SK-N-SH (cell line): ENCODE measurements at regions not wholly inside any gene's neighbourhood (a gene's known extent, or its start where the extent isn't known, plus 50 kb on each side); places are given as distances from the start of the nearest gene placed in this dataset.
A peak's percentile ranks its signal among the peaks of the same experiment; 100 is the strongest.

ENCODE experiments used
- CTCF ChIA-PET: fragments of 300-600, 350-600 bp; formaldehyde crosslinking; extraction: SDS; loops from one replicate; lab custom pipeline; 2021; lab: Yijun Ruan, JAX
- POLR2A ChIA-PET: fragments of 350-600 bp; sonication (Branson Sonifier 250); formaldehyde crosslinking; extraction: SDS; loops from one replicate; lab custom pipeline; 2020; ENCODE audit warnings: antibody characterized with exemption, inconsistent platforms; lab: Yijun Ruan, JAX
- DNase-seq: peaks from one replicate; pipeline ENCODE4 v3.0.0; 2012
- H2AFZ ChIP-seq: fragments of 200-600 bp; sonication (generic); 2 replicates; pipeline ENCODE4 v1.8.1; 2016; ENCODE audit warnings: antibody characterized with exemption, mild to moderate bottlenecking, low read depth
- H3F3A ChIP-seq: fragments of 200-600 bp; sonication (generic); replicated peaks from 2 replicates; pipeline ENCODE3; 2016; ENCODE audit warnings: antibody characterized with exemption, mild to moderate bottlenecking; ENCODE audit not compliant: insufficient read depth
- H3K27ac ChIP-seq, 2 experiments: fragments of 200-500 bp in 1 of 2; fragments of 200-600 bp in 1 of 2; sonication (Bioruptor generic) in 1 of 2; sonication (generic), shearing (Covaris generic) in 1 of 2; 2 replicates each; pipeline versions ENCODE4 v1.5.1 to v1.6.1; 2014 to 2016; ENCODE audit warnings: low read depth in 2 of 2, inconsistent platforms in 1 of 2, low read length in 1 of 2, mild to moderate bottlenecking in 1 of 2, mixed read lengths in 1 of 2
- H3K27me3 ChIP-seq: fragments of 200-600 bp; sonication (generic), shearing (Covaris generic); 2 replicates; pipeline ENCODE4 v1.6.1; 2016; ENCODE audit warnings: mixed run types; ENCODE audit not compliant: insufficient read depth
- H3K36me3 ChIP-seq, 2 experiments: fragments of 200-500 bp in 1 of 2; fragments of 200-600 bp in 1 of 2; sonication (Bioruptor generic) in 1 of 2; sonication (generic) in 1 of 2; replicated peaks in 1 of 2; 2 replicates each; pipeline versions ENCODE3 to v1.5.1; 2014 to 2016; ENCODE audit warnings: low read length in 1 of 2, mild to moderate bottlenecking in 1 of 2; ENCODE audit not compliant: insufficient read depth in 2 of 2, control insufficient read depth in 1 of 2
- H3K4me1 ChIP-seq, 2 experiments: fragments of 200-500 bp in 1 of 2; fragments of 200-600 bp in 1 of 2; sonication (Bioruptor generic) in 1 of 2; sonication (generic), shearing (Covaris generic) in 1 of 2; 2 replicates each; pipeline versions ENCODE4 v1.5.1 to v1.6.1; 2014 to 2016; ENCODE audit warnings: low read depth in 1 of 2, low read length in 1 of 2, mixed run types in 1 of 2; ENCODE audit not compliant: insufficient read depth in 2 of 2, control insufficient read depth in 1 of 2
- H3K4me2 ChIP-seq: fragments of 200-600 bp; sonication (generic), shearing (Covaris generic); 2 replicates; pipeline ENCODE4 v1.6.1; 2017; ENCODE audit warnings: mixed run types
- H3K4me3 ChIP-seq, 2 experiments: fragments of 200-500 bp in 1 of 2; fragments of 200-600 bp in 1 of 2; sonication (Bioruptor generic) in 1 of 2; sonication (generic), shearing (Covaris generic) in 1 of 2; 2 replicates each; pipeline versions ENCODE4 v1.5.1 to v1.8.1; 2014 to 2016; ENCODE audit warnings: low read depth in 2 of 2, inconsistent platforms in 1 of 2, low read length in 1 of 2, mild to moderate bottlenecking in 1 of 2, mixed read lengths in 1 of 2, moderate library complexity in 1 of 2
- H3K79me2 ChIP-seq: fragments of 200-600 bp; sonication (generic); 2 replicates; pipeline ENCODE4 v1.8.1; 2017; ENCODE audit warnings: mild to moderate bottlenecking; ENCODE audit not compliant: insufficient read depth
- H3K9ac ChIP-seq: fragments of 200-600 bp; sonication (generic); 2 replicates; pipeline ENCODE4 v1.6.1; 2017; ENCODE audit warnings: mixed run types
- H3K9me2 ChIP-seq: fragments of 200-600 bp; sonication (generic); 2 replicates; pipeline ENCODE4 v1.6.1; 2017; ENCODE audit warnings: mixed run types
- H3K9me3 ChIP-seq: fragments of 200-600 bp; sonication (generic); 2 replicates; pipeline ENCODE4 v1.6.1; 2017; ENCODE audit warnings: mixed run types, mild to moderate bottlenecking, moderate library complexity
- H4K20me1 ChIP-seq: fragments of 200-600 bp; sonication (generic); 2 replicates; pipeline ENCODE4 v1.6.1; 2017; ENCODE audit warnings: mild to moderate bottlenecking, mixed run types; ENCODE audit not compliant: insufficient read depth
- CHD2 ChIP-seq: fragments of 150-350 bp; IDR thresholded peaks from 2 replicates; pipeline ENCODE4 v1.6.1; 2018; ENCODE audit warnings: low read length; ENCODE audit not compliant: partially characterized antibody
- EP300 ChIP-seq, 2 experiments: IDR thresholded peaks; 2 replicates each; pipeline versions ENCODE4 v1.4.0 to v1.6.1; 2012; ENCODE audit warnings: borderline replicate concordance in 1 of 2, low read depth in 1 of 2, low read length in 1 of 2
- EZH2phosphoT487 ChIP-seq: fragments of 200-600 bp; sonication (generic); IDR thresholded peaks from 2 replicates; pipeline ENCODE4 v1.6.1; 2017; ENCODE audit warnings: low read depth, mixed run types, mild to moderate bottlenecking, antibody characterized with exemption, moderate library complexity, borderline replicate concordance
- FOSL2 ChIP-seq: IDR thresholded peaks from 2 replicates; pipeline ENCODE4 v1.4.0; 2012; ENCODE audit warnings: low read depth, mild to moderate bottlenecking, moderate library complexity, borderline replicate concordance
- FOXM1 ChIP-seq: IDR thresholded peaks from 2 replicates; pipeline ENCODE4 v1.4.0; 2012; ENCODE audit warnings: low read depth, mild to moderate bottlenecking
- GABPA ChIP-seq: IDR thresholded peaks from 2 replicates; pipeline ENCODE4 v1.4.0; 2012; ENCODE audit warnings: low read depth, mild to moderate bottlenecking
- GATA2 ChIP-seq: sonication (generic); formaldehyde crosslinking; IDR thresholded peaks from 2 replicates; pipeline ENCODE4 v1.5.0; 2020; ENCODE audit warnings: mild to moderate bottlenecking, missing genetic modification reagents
- JUND ChIP-seq: IDR thresholded peaks from 2 replicates; pipeline ENCODE4 v1.4.0; 2012
- NFIC ChIP-seq: IDR thresholded peaks from 2 replicates; pipeline ENCODE4 v1.4.0; 2012; ENCODE audit warnings: borderline replicate concordance
- POLR2AphosphoS5 ChIP-seq: IDR thresholded peaks from 2 replicates; pipeline ENCODE4 v1.6.1; 2012; ENCODE audit warnings: low read depth, low read length
- RXRA ChIP-seq: IDR thresholded peaks from 2 replicates; pipeline ENCODE4 v1.4.0; 2012; ENCODE audit warnings: low read depth, mild to moderate bottlenecking, borderline replicate concordance
- SIN3A ChIP-seq: IDR thresholded peaks from 2 replicates; pipeline ENCODE4 v1.6.1; 2012; ENCODE audit warnings: low read depth, mild to moderate bottlenecking, low read length, moderate library complexity, borderline replicate concordance
- TCF12 ChIP-seq: IDR thresholded peaks from 2 replicates; pipeline ENCODE4 v1.4.0; 2012
- WGBS: methylation state at CpG from one replicate; pipeline ENCODE4 v1.1.6; 2017; ENCODE audit warnings: low lambda C conversion rate; 5-methylcytosine and 5-hydroxymethylcytosine counted together
- TF ChIP-seq, protein P1 (sequence below): IDR thresholded peaks from 2 replicates; pipeline ENCODE4 v1.4.0; 2012; ENCODE audit warnings: low read depth
- TF ChIP-seq, protein P2 (sequence below): IDR thresholded peaks from 2 replicates; pipeline ENCODE4 v1.6.1; 2012; ENCODE audit warnings: mild to moderate bottlenecking, low read depth, low read length, moderate library complexity

DNA sequence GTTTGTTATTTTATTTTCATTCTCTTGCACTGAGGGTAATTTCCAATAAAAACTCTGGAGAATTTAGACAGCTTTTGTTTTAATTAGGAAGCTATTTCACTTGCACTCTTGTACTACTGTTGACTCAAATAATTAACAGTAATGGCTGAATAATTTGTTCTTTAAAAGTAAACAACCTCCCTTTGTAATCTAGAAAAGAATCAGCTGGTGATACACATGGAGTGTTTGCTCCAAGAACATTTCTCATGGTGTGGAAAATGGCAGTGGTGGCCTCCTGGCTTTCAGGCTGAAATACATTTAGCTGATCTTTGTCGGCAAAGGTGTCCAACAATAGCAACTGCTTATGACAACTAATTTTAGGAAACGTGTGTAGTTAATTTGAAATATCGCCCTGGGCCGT, 129.4 kb downstream of the C9orf152 start:
- Histone ChIP-seq H3K27me3 (no peaks in the 10 kb centered on the region), H2AFZ (no peak overlapping the region), H4K20me1 (peaks cover 92% of the 10 kb centered on the region), H3K79me2 (peaks cover 99% of the 10 kb centered on the region), H3K9me2 (no peaks in the 10 kb centered on the region), H3K4me2 (no peak overlapping the region), H3K4me1 (peaks cover 0 to 23% of the 10 kb centered on the region in 2 experiments), H3K4me3 (no peak overlapping the region), H3K27ac (no peak overlapping the region), H3K9me3 (no peaks in the 10 kb centered on the region), H3F3A (no peaks in the 10 kb centered on the region), H3K9ac (no peak overlapping the region), H3K36me3 (peaks cover 0 to 5% of the 10 kb centered on the region in 2 experiments)
- POLR2A ChIA-PET, result no interaction called here
- WGBS, result 96% methylated on average over 4 of the region's 4 CpGs
- CTCF ChIA-PET, result no interaction called here
- no peak for DNase-seq
- no peak for TF ChIP-seq SIN3A
- TF ChIP-seq NFIC, result no peak
- no peak for TF ChIP-seq TCF12
- no peak for TF ChIP-seq GATA2 (CRISPR knock-in tag)
- no peak for TF ChIP-seq GABPA
- TF ChIP-seq FOSL2, result no peak
- TF ChIP-seq FOXM1, result no peak
- no peak for TF ChIP-seq CHD2
- TF ChIP-seq EZH2phosphoT487, result no peak
- TF ChIP-seq EP300 (IDR thresholded peaks at IDR 0.05; ENCODE audit: borderline replicate concordance in 1 of 2, low read depth in 1 of 2, low read length in 1 of 2), result no peak

DNA sequence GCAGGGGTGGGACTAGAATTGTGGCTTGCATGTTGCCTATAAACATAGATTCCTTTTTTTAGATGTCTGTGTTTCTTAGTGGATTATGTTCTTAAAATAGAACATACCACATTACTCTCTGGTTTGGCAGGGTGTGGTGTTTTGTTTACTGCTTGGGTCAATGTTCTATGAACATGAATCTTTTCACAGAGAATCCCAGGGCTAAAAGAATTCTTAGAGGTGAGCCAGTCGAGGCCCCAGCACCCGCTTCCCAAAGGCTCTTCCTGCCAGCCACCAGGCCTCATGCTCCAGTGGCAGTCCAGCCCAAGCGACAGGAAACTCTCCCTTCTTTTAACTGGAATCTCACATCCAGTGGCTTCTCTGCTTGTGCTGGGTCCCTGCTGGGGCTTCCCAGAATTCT, 126.6 kb downstream of the C9orf152 start:
- no peak for TF ChIP-seq EZH2phosphoT487
- TF ChIP-seq, protein P1, sequence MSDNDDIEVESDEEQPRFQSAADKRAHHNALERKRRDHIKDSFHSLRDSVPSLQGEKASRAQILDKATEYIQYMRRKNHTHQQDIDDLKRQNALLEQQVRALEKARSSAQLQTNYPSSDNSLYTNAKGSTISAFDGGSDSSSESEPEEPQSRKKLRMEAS, result no peak
- TF ChIP-seq SIN3A, result no peak
- TF ChIP-seq CHD2, result no peak
- TF ChIP-seq RXRA, result no peak
- no peak for TF ChIP-seq TCF12
- no peak for TF ChIP-seq JUND
- no peak for TF ChIP-seq POLR2AphosphoS5
- TF ChIP-seq GATA2 (CRISPR knock-in tag), result no peak
- TF ChIP-seq, protein P2, sequence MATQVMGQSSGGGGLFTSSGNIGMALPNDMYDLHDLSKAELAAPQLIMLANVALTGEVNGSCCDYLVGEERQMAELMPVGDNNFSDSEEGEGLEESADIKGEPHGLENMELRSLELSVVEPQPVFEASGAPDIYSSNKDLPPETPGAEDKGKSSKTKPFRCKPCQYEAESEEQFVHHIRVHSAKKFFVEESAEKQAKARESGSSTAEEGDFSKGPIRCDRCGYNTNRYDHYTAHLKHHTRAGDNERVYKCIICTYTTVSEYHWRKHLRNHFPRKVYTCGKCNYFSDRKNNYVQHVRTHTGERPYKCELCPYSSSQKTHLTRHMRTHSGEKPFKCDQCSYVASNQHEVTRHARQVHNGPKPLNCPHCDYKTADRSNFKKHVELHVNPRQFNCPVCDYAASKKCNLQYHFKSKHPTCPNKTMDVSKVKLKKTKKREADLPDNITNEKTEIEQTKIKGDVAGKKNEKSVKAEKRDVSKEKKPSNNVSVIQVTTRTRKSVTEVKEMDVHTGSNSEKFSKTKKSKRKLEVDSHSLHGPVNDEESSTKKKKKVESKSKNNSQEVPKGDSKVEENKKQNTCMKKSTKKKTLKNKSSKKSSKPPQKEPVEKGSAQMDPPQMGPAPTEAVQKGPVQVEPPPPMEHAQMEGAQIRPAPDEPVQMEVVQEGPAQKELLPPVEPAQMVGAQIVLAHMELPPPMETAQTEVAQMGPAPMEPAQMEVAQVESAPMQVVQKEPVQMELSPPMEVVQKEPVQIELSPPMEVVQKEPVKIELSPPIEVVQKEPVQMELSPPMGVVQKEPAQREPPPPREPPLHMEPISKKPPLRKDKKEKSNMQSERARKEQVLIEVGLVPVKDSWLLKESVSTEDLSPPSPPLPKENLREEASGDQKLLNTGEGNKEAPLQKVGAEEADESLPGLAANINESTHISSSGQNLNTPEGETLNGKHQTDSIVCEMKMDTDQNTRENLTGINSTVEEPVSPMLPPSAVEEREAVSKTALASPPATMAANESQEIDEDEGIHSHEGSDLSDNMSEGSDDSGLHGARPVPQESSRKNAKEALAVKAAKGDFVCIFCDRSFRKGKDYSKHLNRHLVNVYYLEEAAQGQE, result no peak
- TF ChIP-seq, all 33 proteins: peak for 0
- Histone ChIP-seq H3K79me2 (peaks cover 100% of the 10 kb centered on the region), H3K36me3 (peaks cover 0 to 14% of the 10 kb centered on the region in 2 experiments), H3K27ac (peak overlapping the region in 1 of 2 experiments; percentile 60; a peak in 3 of 4 replicates), H3F3A (no peaks in the 10 kb centered on the region), H3K27me3 (no peaks in the 10 kb centered on the region), H3K9me2 (no peaks in the 10 kb centered on the region), H3K9me3 (no peaks in the 10 kb centered on the region), H3K4me3 (no peak overlapping the region), H3K4me1 (peaks cover 0 to 20% of the 10 kb centered on the region in 2 experiments; a peak in 3 of 4 replicates), H3K4me2 (no peak overlapping the region), H2AFZ (no peak overlapping the region), H3K9ac (no peak overlapping the region), H4K20me1 (peaks cover 100% of the 10 kb centered on the region)
- POLR2A ChIA-PET, result no interaction called here
- CTCF ChIA-PET, result no interaction called here
- WGBS, result 76% methylated on average over 3 of the region's 3 CpGs
- no peak for DNase-seq
